Motor neuron (in vitro differentiated cells): ENCODE measurements at regions not wholly inside any gene's neighbourhood (a gene's known extent, or its start where the extent isn't known, plus 50 kb on each side); places are given as distances from the start of the nearest gene placed in this dataset.

Experiments
- ATAC-seq, 8 experiments: fragments of 200-7000 bp; cut with Tn5 transposase; replicated peaks in 6 of 8; 2 replicates each; pipeline ENCODE4 v1.8.0; 2021; ENCODE audit warnings: mild to moderate bottlenecking in 8 of 8, moderate library complexity in 8 of 8
- H3K27ac ChIP-seq, 2 donors: fragments of 250-450 bp; sonication (Bioruptor Pico); 2 replicates each; pipeline ENCODE4 v1.9.0; 2021; ENCODE audit warnings: antibody characterized with exemption in 2 of 2, mild to moderate bottlenecking in 2 of 2, moderate library complexity in 1 of 2
- H3K4me1 ChIP-seq, 2 donors: fragments of 250-450 bp; sonication (Bioruptor Pico); replicated peaks in 1 of 2; 2 replicates each; pipeline ENCODE4 v1.6.1; 2021; ENCODE audit warnings: antibody characterized with exemption in 2 of 2, mild to moderate bottlenecking in 2 of 2, moderate library complexity in 1 of 2
- H3K4me3 ChIP-seq, 5 donors: fragments of 250-450 bp; sonication (Bioruptor Pico); 2 replicates each; pipeline ENCODE4 v1.9.0; 2021; ENCODE audit warnings: antibody characterized with exemption in 5 of 5, mild to moderate bottlenecking in 5 of 5, moderate library complexity in 4 of 5
- WGBS, 10 experiments: fragments of 450-650 bp; shearing (Covaris generic); methylation state at CpG; one replicate each; pipeline ENCODE4 v1.0.0; 2022; 5-methylcytosine and 5-hydroxymethylcytosine counted together
- in situ Hi-C, 9 experiments: fragments of 400-800 bp; cut with MboI; loops; one replicate each; pipeline ENCODE4 v1.15.0; 2021; ENCODE audit warnings: low sequenced_read_pairs in 9 of 9, low pct_unique_long_range_greater_than_20kb in 2 of 9; ENCODE audit not compliant: unreplicated experiment in 9 of 9

GRCh38 chr7:89401099-89401498 is 605.6 kb upstream of the TEX47 start:
- Histone ChIP-seq H3K27ac (no peak overlapping the region), H3K4me1 (no peaks in the 10 kb centered on the region), H3K4me3 (no peak overlapping the region)
- in situ Hi-C loops, result no loop called here
- no peak for ATAC-seq

GRCh38 chr7:89401690-89402089 is 606.2 kb upstream of the TEX47 start:
- no peak for ATAC-seq
- no peak overlapping the region for H3K4me3 ChIP-seq
- in situ Hi-C loops, result no loop called here
- WGBS, 10 experiments, result 4 to 95% (median 87%) methylated on average over 2 to 4 of the region's 4 CpGs
- no peaks in the 10 kb centered on the region for H3K4me1 ChIP-seq
- H3K27ac ChIP-seq, result no peak overlapping the region

- in situ Hi-C loops, result no loop called here
- ATAC-seq, result no peak
- no peak overlapping the region for H3K4me3 ChIP-seq
These were observed 656.4 kb upstream of the TEX47 start for GRCh38 chr7:89451911-89452310.

GRCh38 chr7:89456556-89456955 is 661.0 kb upstream of the TEX47 start:
- in situ Hi-C loops, result no loop called here
- H3K27ac ChIP-seq, result no peak overlapping the region
- H3K4me1 ChIP-seq, result peaks cover 0 to 5% of the 10 kb centered on the region in 2 donors
- H3K4me3 ChIP-seq, result no peak overlapping the region
- WGBS, 10 experiments, result 0 to 100% (median 40%) methylated on average over 1 of the region's 1 CpG; no CpG with 5 or more reads in 1 of the 10 experiments
- ATAC-seq, result no peak

More at GRCh38 chr7:89451911-89452310, 656.4 kb upstream of the TEX47 start:
- H3K4me1 ChIP-seq, result peaks cover 0 to 5% of the 10 kb centered on the region in 2 donors
- no peak overlapping the region for H3K27ac ChIP-seq

GRCh38 chr7:89458114-89458513 is 662.6 kb upstream of the TEX47 start:
- H3K4me3 ChIP-seq, result no peak overlapping the region
- no peaks in the 10 kb centered on the region for H3K4me1 ChIP-seq
- H3K27ac ChIP-seq, result no peak overlapping the region
- ATAC-seq, result no peak
- in situ Hi-C loops, result no loop called here
- 8 to 81% (median 58%) methylated on average over 2 to 3 of the region's 3 CpGs; no CpG with 5 or more reads in 2 of the 10 experiments for WGBS, 10 experiments

GRCh38 chr7:89474456-89474855 is 678.9 kb upstream of the TEX47 start:
- 0 to 100% (median 80%) methylated on average over 1 to 3 of the region's 3 CpGs; no CpG with 5 or more reads in 1 of the 10 experiments for WGBS, 10 experiments
- in situ Hi-C loops, result no loop called here
- Histone ChIP-seq H3K4me1 (no peaks in the 10 kb centered on the region), H3K27ac (no peak overlapping the region), H3K4me3 (no peak overlapping the region)
- ATAC-seq, result no peak

- in situ Hi-C loops, result no loop called here
- ATAC-seq, result no peak
- H3K27ac ChIP-seq, result no peak overlapping the region
- H3K4me1 ChIP-seq, result no peaks in the 10 kb centered on the region
- H3K4me3 ChIP-seq, result no peak overlapping the region
- 0 to 86% (median 64%) methylated on average over 1 to 3 of the region's 3 CpGs for WGBS, 10 experiments
These were observed 676.3 kb upstream of the STEAP1 start for GRCh38 chr7:89477991-89478390.

- H3K4me3 ChIP-seq, result no peak overlapping the region
- no peaks in the 10 kb centered on the region for H3K4me1 ChIP-seq
- in situ Hi-C loops, result no loop called here
- WGBS, 10 experiments, result 34 to 89% (median 81%) methylated on average over 1 to 3 of the region's 3 CpGs; no CpG with 5 or more reads in 3 of the 10 experiments
- ATAC-seq, result no peak
- H3K27ac ChIP-seq, result no peak overlapping the region
These were observed 658.6 kb upstream of the STEAP1 start for GRCh38 chr7:89495704-89496103.

GRCh38 chr7:89500084-89500483 is 654.2 kb upstream of the STEAP1 start:
- no peak overlapping the region for H3K4me3 ChIP-seq
- ATAC-seq, result no peak
- H3K27ac ChIP-seq, result no peak overlapping the region
- 0 to 100% (median 80%) methylated on average over 1 to 2 of the region's 2 CpGs; no CpG with 5 or more reads in 1 of the 10 experiments for WGBS, 10 experiments
- no peaks in the 10 kb centered on the region for H3K4me1 ChIP-seq
- in situ Hi-C loops, result no loop called here

GRCh38 chr7:89503281-89503680 is 651.0 kb upstream of the STEAP1 start:
- Histone ChIP-seq H3K4me1 (no peaks in the 10 kb centered on the region), H3K4me3 (no peak overlapping the region), H3K27ac (no peak overlapping the region)
- in situ Hi-C loops, result no loop called here
- no peak for ATAC-seq

GRCh38 chr7:89507034-89507433 is 647.2 kb upstream of the STEAP1 start:
- in situ Hi-C loops, result no loop called here
- WGBS, 10 experiments, result 0 to 100% (median 44%) methylated on average over 2 to 3 of the region's 3 CpGs; no CpG with 5 or more reads in 2 of the 10 experiments
- no peak for ATAC-seq

GRCh38 chr7:89511900-89512299 is 642.4 kb upstream of the STEAP1 start:
- H3K27ac ChIP-seq, result no peak overlapping the region
- no peak for ATAC-seq
- no peaks in the 10 kb centered on the region for H3K4me1 ChIP-seq
- H3K4me3 ChIP-seq, result no peak overlapping the region
- in situ Hi-C loops, result no loop called here
- WGBS, 10 experiments, result 0 to 75% (median 43%) methylated on average over 1 of the region's 1 CpG; no CpG with 5 or more reads in 5 of the 10 experiments

More at GRCh38 chr7:89507034-89507433, 647.2 kb upstream of the STEAP1 start:
- H3K4me1 ChIP-seq, result no peaks in the 10 kb centered on the region
- H3K4me3 ChIP-seq, result no peak overlapping the region
- H3K27ac ChIP-seq, result no peak overlapping the region

- in situ Hi-C loops, result no loop called here
- no peak overlapping the region for H3K4me3 ChIP-seq
- no peaks in the 10 kb centered on the region for H3K4me1 ChIP-seq
- ATAC-seq, result no peak
- WGBS, 10 experiments, result 0 to 90% (median 40%) methylated on average over 1 to 3 of the region's 3 CpGs; no CpG with 5 or more reads in 3 of the 10 experiments
- H3K27ac ChIP-seq, result no peak overlapping the region
These were observed 639.3 kb upstream of the STEAP1 start for GRCh38 chr7:89514970-89515369.

GRCh38 chr7:89517815-89518214 is 636.5 kb upstream of the STEAP1 start:
- Histone ChIP-seq H3K27ac (no peak overlapping the region), H3K4me3 (no peak overlapping the region), H3K4me1 (no peaks in the 10 kb centered on the region)
- ATAC-seq, result no peak
- in situ Hi-C loops, result no loop called here
- WGBS, 10 experiments, result 17 to 100% methylated on average over 1 of the region's 1 CpG; no CpG with 5 or more reads in 8 of the 10 experiments
